ENCODE measurements at regions not wholly inside any gene's neighbourhood (a gene's known extent, or its start where the extent isn't known, plus 50 kb on each side); places are given as distances from the start of the nearest gene placed in this dataset.

GRCh38 chrX:14377427-14377826 is 151.9 kb upstream of the GLRA2 start:
- Histone ChIP-seq H3K4me2 (replicated peaks; ENCODE audit: low read depth, low read length, poor library complexity, severe bottlenecking) (no peak overlapping the region), H4K20me1 (ENCODE audit: control insufficient read depth, insufficient read depth, low read length, poor library complexity, severe bottlenecking) (no peaks in the 10 kb centered on the region), H3K27me3 (replicated peaks in 1 of 4; ENCODE audit: control extremely low read depth in 1 of 4, control insufficient read depth in 3 of 4, insufficient read depth in 4 of 4, low read length in 3 of 4) (no peaks in the 10 kb centered on the region), H3K27ac (ENCODE audit: low read length in 2 of 2) (no peak overlapping the region), H2AFZ (ENCODE audit: insufficient read depth, low read depth, low read length, poor library complexity, severe bottlenecking) (no peak overlapping the region), H3K9ac (ENCODE audit: low read length) (no peak overlapping the region), H3K79me2 (ENCODE audit: control insufficient read depth, insufficient read depth, low read length) (no peaks in the 10 kb centered on the region), H3K36me3 (replicated peaks in 1 of 2; ENCODE audit: control extremely low read depth in 1 of 2, control insufficient read depth in 1 of 2, extremely low read depth in 1 of 2, insufficient read depth in 2 of 2, low read length in 1 of 2) (no peaks in the 10 kb centered on the region), H3K4me3 (ENCODE audit: control extremely low read depth in 1 of 5, extremely low read depth in 1 of 5, insufficient read depth in 1 of 5, low read depth in 2 of 5, low read length in 4 of 5) (no peak overlapping the region), H3K9me3 (ENCODE audit: control extremely low read depth in 1 of 3, control insufficient read depth in 2 of 3, insufficient read depth in 1 of 3, low read length in 2 of 3) (no peaks in the 10 kb centered on the region), H3K4me1 (ENCODE audit: control insufficient read depth in 2 of 2, insufficient read depth in 2 of 2, low read length in 2 of 2) (no peaks in the 10 kb centered on the region)
- no peak for DNase-seq
- intact Hi-C loops (cut with micrococcal nuclease) = no loop called here
- no peak for ATAC-seq (ENCODE audit: low read depth)
- H3K9me3 Mint-ChIP-seq (ENCODE audit: insufficient read depth) = no peaks in the 10 kb centered on the region
- H3K27me3 Mint-ChIP-seq = no peaks in the 10 kb centered on the region
- TF ChIP-seq CTCF (IDR thresholded peaks at IDR 0.05) = no peak
- no peak for TF ChIP-seq EZH2 (IDR thresholded peaks at IDR 0.05; ENCODE audit: borderline replicate concordance, insufficient read depth, low read depth, low read length, poor library complexity, severe bottlenecking)
- POLR2A ChIA-PET = no interaction called here
- H3K4me3 Mint-ChIP-seq = no peak overlapping the region
- no peak overlapping the region for H3K27ac Mint-ChIP-seq
- no peaks in the 10 kb centered on the region for H3K4me1 Mint-ChIP-seq
- CTCF ChIA-PET = no interaction called here

GRCh38 chrX:14363728-14364127 is 165.6 kb upstream of the GLRA2 start:
- 100% methylated on average over 1 of the region's 4 CpGs for WGBS (ENCODE audit: insufficient coverage)
- H2AFZ ChIP-seq (ENCODE audit: insufficient read depth, low read depth, low read length, poor library complexity, severe bottlenecking) = no peak overlapping the region

More at GRCh38 chrX:14363728-14364127, 165.6 kb upstream of the GLRA2 start:
- DNase-seq (no peak), ATAC-seq (ENCODE audit: low read depth) (no peak)
- TF ChIP-seq CTCF (IDR thresholded peaks at IDR 0.05) (no peak), EZH2 (IDR thresholded peaks at IDR 0.05; ENCODE audit: borderline replicate concordance, insufficient read depth, low read depth, low read length, poor library complexity, severe bottlenecking) (no peak)
- Histone ChIP-seq H3K9ac (ENCODE audit: low read length) (no peak overlapping the region), H3K4me3 (ENCODE audit: control extremely low read depth in 1 of 5, extremely low read depth in 1 of 5, insufficient read depth in 1 of 5, low read depth in 2 of 5, low read length in 4 of 5) (no peak overlapping the region), H3K9me3 (ENCODE audit: control extremely low read depth in 1 of 3, control insufficient read depth in 2 of 3, insufficient read depth in 1 of 3, low read length in 2 of 3) (no peaks in the 10 kb centered on the region), H3K36me3 (replicated peaks in 1 of 2; ENCODE audit: control extremely low read depth in 1 of 2, control insufficient read depth in 1 of 2, extremely low read depth in 1 of 2, insufficient read depth in 2 of 2, low read length in 1 of 2) (no peaks in the 10 kb centered on the region), H3K4me2 (replicated peaks; ENCODE audit: low read depth, low read length, poor library complexity, severe bottlenecking) (no peak overlapping the region), H3K27ac (ENCODE audit: low read length in 2 of 2) (no peak overlapping the region), H3K79me2 (ENCODE audit: control insufficient read depth, insufficient read depth, low read length) (no peaks in the 10 kb centered on the region), H4K20me1 (ENCODE audit: control insufficient read depth, insufficient read depth, low read length, poor library complexity, severe bottlenecking) (no peaks in the 10 kb centered on the region), H3K4me1 (ENCODE audit: control insufficient read depth in 2 of 2, insufficient read depth in 2 of 2, low read length in 2 of 2) (no peaks in the 10 kb centered on the region), H3K27me3 (replicated peaks in 1 of 4; ENCODE audit: control extremely low read depth in 1 of 4, control insufficient read depth in 3 of 4, insufficient read depth in 4 of 4, low read length in 3 of 4) (no peaks in the 10 kb centered on the region)
- Mint-ChIP-seq H3K4me1 (no peaks in the 10 kb centered on the region), H3K4me3 (no peak overlapping the region), H3K9me3 (ENCODE audit: insufficient read depth) (no peaks in the 10 kb centered on the region), H3K27ac (no peak overlapping the region), H3K27me3 (no peaks in the 10 kb centered on the region)
- ChIA-PET CTCF (no interaction called here), POLR2A (no interaction called here)
- intact Hi-C loops (cut with micrococcal nuclease) = no loop called here

All from B cell (primary cell).